ENCODE measurements at regions not wholly inside any gene's neighbourhood (a gene's known extent, or its start where the extent isn't known, plus 50 kb on each side); places are given as distances from the start of the nearest gene placed in this dataset.

DNA sequence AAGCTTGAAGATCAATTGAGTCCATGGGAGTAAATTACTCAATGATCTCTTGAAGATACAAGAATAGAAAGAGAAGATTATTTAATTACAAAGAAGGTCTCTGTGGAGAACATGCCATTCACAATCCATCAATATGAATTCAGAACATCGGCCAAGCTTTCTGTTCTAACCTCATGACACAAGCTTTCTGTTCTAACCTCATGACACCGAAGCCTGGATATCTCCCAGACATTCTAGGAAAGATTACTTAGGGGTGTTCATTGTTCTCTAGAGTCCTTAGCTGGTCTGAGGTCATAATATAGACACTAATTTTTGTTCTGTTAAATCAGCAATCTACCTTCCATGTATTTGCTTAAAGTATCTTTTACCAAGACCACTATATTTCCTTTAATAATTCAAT is 95.5 kb downstream of the RDH14 start:
- Mint-ChIP-seq H3K4me3 (no peak overlapping the region), H3K27ac (no peak overlapping the region), H3K27me3 (ENCODE audit: low read depth) (peaks cover 14% of the 10 kb centered on the region), H3K4me1 (peaks cover 19% of the 10 kb centered on the region), H3K9me3 (peaks cover 12% of the 10 kb centered on the region), H3K36me3 (ENCODE audit: low read depth) (peaks cover 5% of the 10 kb centered on the region)
- TF ChIP-seq, protein P1, sequence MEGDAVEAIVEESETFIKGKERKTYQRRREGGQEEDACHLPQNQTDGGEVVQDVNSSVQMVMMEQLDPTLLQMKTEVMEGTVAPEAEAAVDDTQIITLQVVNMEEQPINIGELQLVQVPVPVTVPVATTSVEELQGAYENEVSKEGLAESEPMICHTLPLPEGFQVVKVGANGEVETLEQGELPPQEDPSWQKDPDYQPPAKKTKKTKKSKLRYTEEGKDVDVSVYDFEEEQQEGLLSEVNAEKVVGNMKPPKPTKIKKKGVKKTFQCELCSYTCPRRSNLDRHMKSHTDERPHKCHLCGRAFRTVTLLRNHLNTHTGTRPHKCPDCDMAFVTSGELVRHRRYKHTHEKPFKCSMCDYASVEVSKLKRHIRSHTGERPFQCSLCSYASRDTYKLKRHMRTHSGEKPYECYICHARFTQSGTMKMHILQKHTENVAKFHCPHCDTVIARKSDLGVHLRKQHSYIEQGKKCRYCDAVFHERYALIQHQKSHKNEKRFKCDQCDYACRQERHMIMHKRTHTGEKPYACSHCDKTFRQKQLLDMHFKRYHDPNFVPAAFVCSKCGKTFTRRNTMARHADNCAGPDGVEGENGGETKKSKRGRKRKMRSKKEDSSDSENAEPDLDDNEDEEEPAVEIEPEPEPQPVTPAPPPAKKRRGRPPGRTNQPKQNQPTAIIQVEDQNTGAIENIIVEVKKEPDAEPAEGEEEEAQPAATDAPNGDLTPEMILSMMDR (IDR thresholded peaks at IDR 0.05; ENCODE audit: unreplicated experiment in 3 of 3) = no peak

DNA sequence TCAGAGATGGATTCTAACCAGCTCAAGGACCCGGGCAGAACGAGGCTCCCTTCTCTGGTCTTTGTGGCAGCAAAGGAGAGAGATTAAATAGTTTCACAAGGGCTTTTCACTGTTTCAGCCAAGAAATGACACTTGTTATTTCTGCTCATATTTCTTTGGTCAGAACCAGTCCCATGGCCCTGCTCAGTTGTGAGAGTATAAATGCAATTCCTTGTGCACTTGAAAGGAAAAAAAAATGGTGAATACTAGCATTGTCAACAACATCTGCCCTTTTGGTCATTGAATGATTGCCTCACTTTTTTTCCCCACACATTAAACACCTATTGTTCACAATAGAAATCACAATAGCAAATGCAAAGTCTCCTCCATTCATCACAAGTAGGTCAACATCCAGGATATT is 104.4 kb downstream of the RDH14 start:
- H3K27ac Mint-ChIP-seq = no peak overlapping the region
- H3K4me1 Mint-ChIP-seq = no peaks in the 10 kb centered on the region
- H3K27me3 Mint-ChIP-seq (ENCODE audit: low read depth) = no peaks in the 10 kb centered on the region
- H3K9me3 Mint-ChIP-seq = no peaks in the 10 kb centered on the region
- no peak overlapping the region for H3K4me3 Mint-ChIP-seq
- TF ChIP-seq, protein P1 (IDR thresholded peaks at IDR 0.05; ENCODE audit: unreplicated experiment in 3 of 3) = no peak
- H3K36me3 Mint-ChIP-seq (ENCODE audit: low read depth) = no peaks in the 10 kb centered on the region

DNA sequence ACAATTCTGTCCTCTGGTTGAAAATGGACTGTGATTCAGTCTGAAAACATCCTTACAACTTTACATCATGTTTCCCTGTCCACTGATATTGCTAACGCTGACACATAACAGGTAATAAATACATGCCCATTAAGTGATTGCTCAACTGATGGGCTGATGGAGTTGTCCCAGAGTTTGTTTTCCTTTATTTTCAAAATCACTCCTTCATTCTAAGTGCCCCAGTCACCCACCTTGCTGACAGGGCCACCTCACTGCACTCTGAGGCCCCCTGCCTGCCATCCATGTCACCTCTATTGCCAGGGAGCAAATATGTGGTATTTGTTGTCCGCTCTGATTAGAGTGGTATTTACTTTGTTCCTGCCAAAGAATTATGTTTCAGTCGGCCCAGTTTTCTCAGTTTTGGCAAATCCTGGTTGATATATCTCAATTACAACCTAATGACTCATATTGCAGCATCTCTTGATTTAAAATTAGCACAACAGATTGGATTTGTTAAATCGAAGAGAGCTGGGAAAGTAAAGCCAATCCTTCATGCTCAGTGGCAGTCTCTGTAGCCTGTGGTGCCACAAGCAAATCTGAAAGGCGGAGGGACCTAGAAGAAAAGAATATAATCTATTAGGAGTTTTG is 105.1 kb downstream of the RDH14 start:
- no peak overlapping the region for H3K27ac Mint-ChIP-seq
- no peak overlapping the region for H3K4me3 Mint-ChIP-seq
- H3K36me3 Mint-ChIP-seq (ENCODE audit: low read depth) = no peaks in the 10 kb centered on the region
- H3K27me3 Mint-ChIP-seq (ENCODE audit: low read depth) = no peaks in the 10 kb centered on the region
- TF ChIP-seq, protein P1 (IDR thresholded peaks at IDR 0.05; ENCODE audit: unreplicated experiment in 3 of 3) = peak in 1 of 3 experiments; percentile 11
- no peaks in the 10 kb centered on the region for H3K9me3 Mint-ChIP-seq
- H3K4me1 Mint-ChIP-seq = no peaks in the 10 kb centered on the region

DNA sequence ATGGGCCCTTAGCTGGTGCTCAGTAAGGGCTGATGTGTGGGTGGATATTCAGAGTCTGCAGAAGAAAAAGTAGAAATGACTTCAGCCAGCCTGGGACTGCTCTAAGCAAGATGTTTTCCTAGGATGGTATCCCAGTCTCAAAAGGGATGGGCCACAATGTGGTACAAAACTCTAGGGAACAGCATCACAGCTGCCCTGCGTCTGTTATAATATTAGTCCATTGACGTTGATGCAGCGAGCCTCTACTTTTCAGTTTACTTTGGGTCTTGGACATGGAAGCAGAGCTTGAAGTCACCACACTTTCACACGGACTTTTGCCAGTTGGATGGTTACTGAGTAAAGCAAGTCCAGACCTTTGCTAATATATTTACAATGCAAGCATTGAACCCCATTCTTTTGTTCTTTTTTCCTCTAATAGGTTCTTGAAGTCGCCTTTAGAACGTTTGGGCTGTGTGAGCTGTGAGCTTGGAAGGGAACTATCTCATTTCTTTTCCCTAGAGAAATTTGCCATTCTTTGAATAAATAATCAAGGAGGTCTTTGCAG is 105.7 kb downstream of the RDH14 start:
- Mint-ChIP-seq H3K27ac (no peak overlapping the region), H3K9me3 (no peaks in the 10 kb centered on the region), H3K36me3 (ENCODE audit: low read depth) (no peaks in the 10 kb centered on the region), H3K4me3 (no peak overlapping the region), H3K4me1 (no peaks in the 10 kb centered on the region), H3K27me3 (ENCODE audit: low read depth) (no peaks in the 10 kb centered on the region)
- TF ChIP-seq, protein P1 (IDR thresholded peaks at IDR 0.05; ENCODE audit: unreplicated experiment in 3 of 3) = no peak

DNA sequence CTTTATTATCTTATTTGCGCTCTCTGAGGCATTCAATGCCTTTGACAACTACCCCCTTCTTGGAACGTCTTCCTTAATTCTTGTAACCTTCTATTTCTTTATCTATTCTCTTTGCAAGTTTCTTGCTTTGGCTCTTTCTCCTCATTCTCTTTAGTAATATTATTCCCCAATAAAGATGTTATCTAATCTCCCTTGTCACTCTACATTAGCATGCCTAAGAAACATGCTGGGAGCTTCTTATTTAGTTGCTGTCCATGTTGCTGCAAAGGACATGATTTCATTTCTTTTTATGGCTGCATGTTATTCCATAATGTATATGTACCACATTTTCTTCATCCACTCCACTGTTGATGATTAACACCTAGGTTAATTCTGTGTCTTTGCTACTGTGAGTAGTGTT is 113.7 kb downstream of the RDH14 start:
- H3K4me1 Mint-ChIP-seq = peaks cover 18% of the 10 kb centered on the region
- no peak overlapping the region for H3K4me3 Mint-ChIP-seq
- no peaks in the 10 kb centered on the region for H3K9me3 Mint-ChIP-seq
- TF ChIP-seq, protein P1 (IDR thresholded peaks at IDR 0.05; ENCODE audit: unreplicated experiment in 3 of 3) = no peak
- no peak overlapping the region for H3K27ac Mint-ChIP-seq
- peaks cover 3% of the 10 kb centered on the region for H3K27me3 Mint-ChIP-seq (ENCODE audit: low read depth)
- H3K36me3 Mint-ChIP-seq (ENCODE audit: low read depth) = no peaks in the 10 kb centered on the region
